GM21381 (cell line): ENCODE measurements at regions not wholly inside any gene's neighbourhood (a gene's known extent, or its start where the extent isn't known, plus 50 kb on each side); places are given as distances from the start of the nearest gene placed in this dataset.

Experiments
- ATAC-seq: cut with Tn5 transposase; IDR thresholded peaks from one replicate; pipeline ENCODE4 v1.9.1; 2021; ENCODE audit warnings: mild to moderate bottlenecking, moderate library complexity; ENCODE audit not compliant: unreplicated experiment

DNA sequence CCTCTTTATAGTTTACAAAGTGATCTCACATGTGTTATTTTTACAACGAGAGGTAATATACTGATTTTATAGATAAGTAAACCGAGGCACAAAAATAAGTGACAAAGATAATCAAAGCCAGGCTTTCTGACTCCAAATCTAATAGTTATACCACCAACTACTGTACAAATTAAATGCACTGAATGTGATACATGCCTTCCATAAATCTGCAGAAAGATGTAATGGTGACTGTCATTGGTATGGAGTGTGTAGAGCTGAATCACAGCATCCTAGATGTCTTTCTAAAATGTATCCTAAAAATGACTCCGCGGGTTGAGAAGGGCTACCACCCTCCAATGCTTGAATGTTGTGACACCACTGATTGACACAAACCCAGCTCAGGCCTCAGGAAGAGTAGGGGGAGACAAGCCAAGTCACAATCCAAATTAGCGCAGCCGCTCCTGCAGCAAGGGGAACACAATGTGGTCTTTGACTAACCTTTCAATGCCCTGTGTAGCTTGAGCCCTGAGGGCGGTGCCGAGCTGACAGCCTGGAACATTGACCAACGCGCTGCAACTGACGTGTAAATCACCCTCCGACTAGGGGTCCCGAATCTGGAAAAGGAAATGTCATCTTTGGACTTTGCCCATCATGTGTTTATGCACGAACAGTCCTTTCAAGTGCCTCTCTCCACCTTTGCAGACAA is 136.8 kb downstream of the OLIG3 start:
- no peak for ATAC-seq

DNA sequence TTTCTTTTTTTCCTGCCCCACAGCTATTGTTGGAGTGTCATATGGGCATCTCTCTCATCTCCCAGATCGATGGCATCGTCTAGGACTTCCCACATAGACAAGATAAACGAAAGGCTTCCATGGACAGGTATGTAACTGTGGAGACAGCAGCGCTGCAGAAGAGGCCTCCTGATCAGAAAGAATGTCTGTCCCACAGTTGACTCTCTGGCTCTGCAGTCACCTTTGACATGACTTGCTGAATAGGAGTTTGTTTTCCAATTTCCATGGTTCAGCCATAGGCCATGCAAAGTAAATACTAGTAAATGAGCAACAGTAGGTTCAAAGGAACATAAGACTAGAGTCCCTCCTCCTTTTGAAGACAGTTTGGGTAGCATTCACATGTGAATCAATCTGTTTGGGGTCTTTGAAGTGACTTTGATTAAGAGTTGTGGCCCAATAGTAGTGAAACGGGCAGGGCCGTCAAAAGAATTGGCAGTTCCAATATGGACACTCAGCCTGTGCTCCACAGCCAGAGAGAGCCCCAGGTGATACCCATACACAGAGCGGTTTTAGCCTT is 134.7 kb upstream of the IFNGR1 start:
- no peak for ATAC-seq

DNA sequence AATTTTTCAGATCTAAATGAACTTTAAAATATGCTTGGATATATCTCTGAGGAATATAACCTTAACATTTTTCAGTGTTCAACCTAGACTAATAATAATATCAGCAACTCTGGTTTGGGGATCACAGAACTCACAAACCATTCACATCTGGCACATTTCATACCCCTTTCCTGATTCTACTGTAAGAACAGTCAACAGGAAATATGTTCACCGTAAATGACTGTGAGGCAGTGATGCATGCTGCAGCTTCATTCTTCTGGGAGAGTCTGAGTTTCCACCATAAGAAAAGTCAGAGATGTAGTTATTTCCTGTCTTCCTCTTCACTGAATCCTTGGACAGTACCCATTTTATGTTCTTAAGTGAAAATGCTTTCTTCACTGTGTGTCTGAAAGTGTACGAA is 134.2 kb upstream of the IFNGR1 start:
- no peak for ATAC-seq

DNA sequence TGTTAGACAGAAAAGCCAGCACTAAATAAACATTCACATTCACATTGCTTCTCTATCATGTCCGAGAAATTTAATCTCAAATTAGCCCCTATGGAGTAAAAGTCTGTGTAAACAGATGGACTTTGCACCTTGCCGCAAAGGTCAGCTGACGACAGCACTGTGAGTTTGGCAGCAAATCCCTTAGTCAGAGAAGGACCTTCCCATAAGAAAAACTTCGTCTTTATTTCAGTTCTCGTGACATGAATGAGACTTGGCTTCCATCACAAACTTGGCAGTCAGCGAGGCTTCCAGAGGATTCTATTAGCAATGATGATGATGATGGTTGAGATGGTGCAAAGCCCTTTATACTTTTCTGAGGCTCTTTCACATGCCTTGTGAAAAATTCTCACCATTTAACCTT is 133.7 kb upstream of the IFNGR1 start:
- no peak for ATAC-seq

DNA sequence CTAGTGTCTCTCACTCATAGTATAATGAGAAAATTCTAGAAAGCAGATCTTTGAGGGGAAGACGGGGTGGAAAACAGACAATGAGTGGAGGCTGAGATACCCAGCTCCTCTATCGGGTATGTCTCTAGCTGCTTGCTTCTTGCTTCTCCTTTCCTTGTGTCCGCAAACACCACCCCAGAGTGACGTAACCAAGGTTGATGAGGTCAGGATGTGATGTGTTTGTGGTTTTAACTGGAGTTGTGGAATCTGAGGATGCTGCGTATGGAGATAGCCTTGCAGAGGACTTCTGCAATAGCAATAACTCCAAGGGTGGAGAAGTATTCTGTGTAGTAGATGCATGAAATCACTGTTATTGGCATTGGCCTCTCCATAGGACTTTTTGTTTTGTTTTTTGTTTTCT is 132.7 kb upstream of the IFNGR1 start:
- no peak for ATAC-seq

DNA sequence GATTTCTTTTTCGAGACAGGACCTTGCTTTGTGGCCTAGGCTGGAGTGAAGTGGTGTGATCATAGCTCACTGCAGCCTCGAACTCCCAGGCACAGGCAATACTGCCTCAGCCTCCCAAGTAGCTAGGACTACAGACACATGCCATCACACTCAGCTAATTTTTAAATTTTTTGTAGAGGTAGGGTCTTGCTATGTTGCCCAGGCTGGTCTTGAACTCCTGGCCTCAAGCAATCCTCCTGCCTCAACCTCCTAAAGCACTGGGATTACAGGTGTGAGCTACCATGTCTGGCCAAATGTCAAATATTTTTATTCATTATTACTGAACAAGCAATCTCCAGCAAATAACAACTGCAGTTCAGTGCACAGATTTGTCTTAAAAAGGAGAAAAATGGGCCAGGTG is 131.7 kb upstream of the IFNGR1 start:
- no peak for ATAC-seq

DNA sequence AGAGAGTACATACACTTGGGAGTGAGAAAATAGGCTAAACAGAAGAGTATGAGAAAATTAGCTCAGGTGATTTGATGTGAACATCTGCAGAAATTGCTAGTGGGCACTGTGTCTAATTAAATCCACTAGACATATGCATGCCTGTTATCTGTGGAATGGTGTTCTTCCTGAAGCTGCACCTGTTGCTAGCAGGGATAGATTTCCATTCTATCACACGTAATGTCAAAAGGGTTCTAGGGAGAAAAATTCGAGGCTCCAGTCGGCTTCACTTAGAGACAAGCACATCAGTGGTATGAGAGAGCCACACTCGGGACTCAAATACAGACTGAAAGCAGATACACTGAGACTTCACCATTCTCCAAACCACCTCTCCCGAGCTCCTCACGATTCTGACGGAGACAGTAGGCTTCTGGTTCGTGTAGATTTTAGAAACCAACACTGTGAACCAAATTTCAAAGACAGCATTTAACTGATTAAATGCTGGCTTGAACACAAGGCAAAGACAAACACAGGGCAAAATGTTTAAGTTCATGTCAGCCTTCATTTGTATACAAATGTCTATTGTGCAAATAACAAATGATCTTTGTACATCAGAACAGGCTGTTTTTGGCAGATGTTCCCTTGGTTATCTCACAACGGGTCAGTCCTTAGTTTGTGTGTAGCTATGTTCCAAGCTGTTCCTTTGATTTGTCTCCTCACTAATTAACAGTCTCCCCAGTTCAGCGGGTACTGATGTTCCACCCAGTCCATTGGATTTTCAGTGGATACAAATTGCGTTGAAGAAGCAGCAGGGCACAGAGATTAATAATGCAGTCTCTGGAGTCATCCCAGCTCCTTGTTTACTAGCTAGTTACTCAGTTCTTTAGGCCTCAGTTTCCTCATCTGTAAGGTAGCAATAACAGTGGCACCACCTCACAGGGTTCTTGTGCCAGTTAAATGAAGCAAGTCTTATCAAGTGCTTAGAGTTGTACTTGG is 131.0 kb upstream of the IFNGR1 start:
- ATAC-seq, result no peak

DNA sequence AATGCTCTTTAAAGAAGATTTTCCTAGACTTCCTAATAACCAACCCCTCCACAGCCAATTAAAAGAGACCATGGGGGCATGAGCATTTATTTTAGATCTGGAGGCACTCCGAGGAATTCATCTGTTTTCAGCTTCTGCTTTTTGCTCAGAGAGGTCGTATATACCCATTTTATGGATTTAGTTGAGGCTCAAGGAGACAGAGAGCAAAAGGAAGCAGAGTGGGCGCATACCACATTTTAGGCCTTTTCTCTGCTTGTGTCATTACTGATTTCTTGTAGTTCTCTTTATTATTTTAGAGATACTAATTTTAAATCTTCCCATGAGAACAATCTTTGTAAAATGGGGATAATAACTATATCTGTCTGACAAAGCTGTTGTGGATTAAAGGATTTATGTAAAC is 129.6 kb upstream of the IFNGR1 start:
- ATAC-seq, result no peak

DNA sequence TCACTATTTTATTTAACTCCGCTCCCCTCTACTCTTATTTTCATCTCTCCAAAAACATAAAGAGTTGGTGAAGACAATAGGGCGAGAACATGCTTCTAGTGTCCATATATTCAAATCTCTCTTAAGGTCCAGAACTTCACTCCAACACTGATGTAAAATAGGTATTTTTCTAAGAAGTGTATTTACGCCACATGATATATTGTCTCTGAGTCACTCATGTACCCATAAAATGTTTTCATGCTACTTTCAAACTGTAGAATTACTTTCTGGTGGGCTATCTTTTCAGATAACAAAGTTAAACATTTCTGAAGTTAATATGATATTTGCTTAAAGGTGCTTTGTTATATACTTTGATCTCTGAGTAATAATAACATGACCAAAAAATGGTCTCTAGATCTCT is 124.1 kb upstream of the IFNGR1 start:
- no peak for ATAC-seq

DNA sequence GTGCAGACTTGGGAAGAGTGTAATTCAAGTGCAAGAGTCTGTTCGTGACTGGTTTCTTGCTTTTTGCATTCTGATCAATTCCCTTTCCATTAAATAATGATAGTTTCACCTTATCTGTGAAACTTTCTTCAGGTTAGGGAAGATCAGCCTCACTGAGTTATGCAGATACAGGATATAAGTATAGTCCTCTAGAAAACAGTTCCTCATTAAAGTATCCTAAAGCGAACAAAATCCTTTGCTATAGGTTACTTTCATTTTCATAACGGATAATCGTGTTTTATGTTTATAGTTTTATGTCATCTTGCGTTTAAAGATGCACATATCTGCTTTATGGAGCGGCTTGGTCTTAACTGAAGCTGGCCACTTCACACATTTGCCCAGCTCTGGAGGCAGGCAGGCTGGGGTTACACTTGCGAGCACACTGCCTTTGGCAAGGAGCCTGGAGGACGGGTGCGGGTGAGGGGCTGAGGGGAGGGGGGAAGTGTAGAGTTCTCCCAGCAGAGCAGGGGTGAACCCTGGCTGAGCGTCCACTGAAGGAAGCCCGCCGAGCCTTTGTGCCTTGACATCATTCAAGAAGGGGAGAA is 123.5 kb upstream of the IFNGR1 start:
- ATAC-seq, result no peak

DNA sequence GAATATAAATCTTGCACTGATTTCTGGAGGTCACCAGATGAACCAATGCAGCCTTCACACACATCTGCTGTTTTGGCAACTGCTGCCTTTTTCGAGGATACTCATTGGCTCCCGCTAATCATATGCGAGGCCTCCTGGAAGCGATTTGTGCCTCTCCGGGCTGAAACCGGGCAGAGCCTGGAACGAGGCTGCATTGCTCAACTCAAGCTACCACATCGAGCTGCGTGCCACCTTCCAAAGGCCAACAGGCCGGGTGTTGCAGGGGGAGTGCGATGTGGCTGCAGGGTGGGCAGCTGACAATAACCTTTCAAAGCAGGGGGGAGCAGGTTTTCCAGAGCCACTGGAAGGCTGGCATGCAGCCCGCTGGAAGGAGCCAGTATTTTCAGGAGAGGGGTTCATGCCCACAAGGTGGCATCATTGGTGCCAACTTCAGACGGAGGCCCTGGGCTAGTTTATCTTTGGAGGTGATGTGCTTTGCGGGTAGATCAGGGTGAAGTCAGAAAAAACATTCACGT is 122.6 kb upstream of the IFNGR1 start:
- no peak for ATAC-seq

DNA sequence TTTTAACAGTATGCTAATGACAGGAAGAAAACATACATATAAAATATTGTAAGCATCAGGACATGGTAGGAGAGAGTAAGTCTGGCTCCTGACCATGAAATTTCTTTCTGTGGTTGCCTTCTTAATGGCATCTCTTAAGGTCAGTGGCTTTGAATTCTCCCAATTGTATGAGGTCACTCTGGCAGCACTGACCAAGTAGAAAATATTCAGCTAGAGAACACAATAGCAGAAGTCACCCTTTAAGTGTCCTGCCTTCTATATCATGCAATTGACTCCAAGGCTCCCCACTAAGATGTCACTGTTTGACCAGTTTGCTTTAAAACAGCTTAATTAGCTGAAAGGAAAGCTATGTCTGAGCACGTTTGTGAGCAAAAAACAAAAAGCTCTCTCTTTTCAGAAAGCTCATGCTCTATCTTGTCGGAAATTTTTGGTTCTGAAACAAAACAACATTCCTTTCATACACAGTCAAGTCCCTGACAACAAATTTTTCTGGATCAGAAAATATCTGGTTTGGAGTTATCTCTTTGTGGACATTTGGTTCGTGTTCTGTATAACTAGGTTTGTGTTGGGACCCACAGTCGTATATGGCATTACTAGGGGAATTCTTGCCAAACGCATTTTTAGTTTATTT is 120.9 kb upstream of the IFNGR1 start:
- ATAC-seq, result no peak

DNA sequence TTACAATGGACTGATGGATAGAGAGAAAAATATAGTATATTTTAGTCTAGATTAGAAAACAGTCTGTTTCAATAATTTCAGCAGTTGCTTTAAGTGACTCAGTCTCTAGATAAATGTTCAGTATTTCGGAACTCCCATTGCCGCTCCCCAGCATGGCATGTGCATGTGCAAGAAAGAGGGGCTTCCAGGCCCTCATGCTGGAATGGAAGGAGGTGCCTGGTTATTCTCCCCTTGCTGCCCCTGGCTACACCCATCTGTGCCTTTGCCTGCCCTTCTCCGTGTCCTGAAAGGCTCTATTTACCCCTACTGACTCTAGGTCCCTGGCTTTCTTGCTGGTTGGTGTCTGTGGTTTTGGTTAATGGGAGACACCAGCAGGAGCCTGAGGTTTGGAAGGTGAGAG is 115.7 kb upstream of the IFNGR1 start:
- no peak for ATAC-seq

DNA sequence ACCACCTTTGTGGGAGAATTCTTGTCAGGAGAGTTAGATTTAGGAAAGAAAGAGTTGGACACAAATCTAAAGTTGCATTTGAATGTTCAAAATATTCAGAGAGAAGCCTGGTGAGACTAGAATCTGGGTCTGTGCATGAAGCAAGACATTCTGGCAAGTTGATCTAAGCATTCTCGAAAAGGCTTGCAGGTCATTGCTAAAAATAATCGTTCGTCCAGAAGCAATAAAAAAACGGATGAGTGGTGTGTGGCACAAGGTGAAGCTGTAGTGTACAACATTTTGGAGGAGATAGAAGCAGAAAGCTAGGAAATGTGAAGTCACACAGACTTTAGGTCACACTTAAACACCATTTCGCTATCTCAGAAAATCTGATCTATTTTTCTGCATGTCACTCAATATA is 114.9 kb upstream of the IFNGR1 start:
- no peak for ATAC-seq

DNA sequence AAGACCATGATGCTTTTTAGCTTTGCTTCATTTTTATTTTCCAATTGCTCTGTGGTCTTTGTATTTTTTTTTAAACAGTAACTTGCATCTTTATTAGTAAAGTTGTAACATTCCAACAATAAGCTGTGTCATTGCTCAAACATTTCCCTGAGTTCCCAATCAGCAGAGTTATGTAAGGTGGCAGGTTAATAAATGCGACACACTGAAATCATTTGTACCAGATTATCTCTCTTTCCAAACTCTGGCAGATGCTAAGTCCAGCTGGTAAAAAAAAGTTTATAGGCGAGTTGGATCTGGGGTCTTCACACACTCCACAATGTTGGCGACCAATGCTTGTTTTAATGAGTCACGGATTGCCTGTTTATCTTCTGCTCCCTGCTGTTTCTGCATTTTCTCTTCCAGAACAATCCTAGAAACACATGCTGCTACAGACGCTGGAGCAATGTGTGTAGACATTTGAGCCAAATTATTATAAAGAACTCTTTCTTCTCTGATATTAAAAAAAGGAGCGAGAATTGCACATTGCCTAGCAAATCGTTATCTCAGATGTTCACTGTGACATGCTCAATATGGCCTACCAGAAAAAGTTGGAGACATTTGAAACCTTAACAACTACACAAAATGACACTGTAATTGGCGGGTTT is 113.6 kb upstream of the IFNGR1 start:
- no peak for ATAC-seq

DNA sequence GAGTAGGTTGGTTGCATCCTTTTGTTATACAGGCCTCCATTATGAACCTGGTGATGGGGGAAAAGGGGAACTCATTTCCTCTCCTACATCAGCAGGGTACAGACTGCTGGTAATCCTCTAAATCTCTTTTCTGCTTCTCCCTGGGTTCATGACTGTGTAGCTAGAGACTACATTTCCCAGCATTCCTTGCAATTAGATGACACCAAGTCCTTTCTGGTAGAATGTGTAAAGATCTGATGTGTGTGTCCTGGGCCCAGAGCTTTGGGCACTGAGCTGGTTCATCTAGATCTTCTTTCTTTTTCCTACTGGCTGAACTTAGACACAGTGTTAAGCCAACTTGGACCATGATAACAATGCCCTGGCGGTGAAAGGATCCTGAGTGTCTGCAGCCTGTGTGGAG is 104.7 kb upstream of the IFNGR1 start:
- no peak for ATAC-seq

DNA sequence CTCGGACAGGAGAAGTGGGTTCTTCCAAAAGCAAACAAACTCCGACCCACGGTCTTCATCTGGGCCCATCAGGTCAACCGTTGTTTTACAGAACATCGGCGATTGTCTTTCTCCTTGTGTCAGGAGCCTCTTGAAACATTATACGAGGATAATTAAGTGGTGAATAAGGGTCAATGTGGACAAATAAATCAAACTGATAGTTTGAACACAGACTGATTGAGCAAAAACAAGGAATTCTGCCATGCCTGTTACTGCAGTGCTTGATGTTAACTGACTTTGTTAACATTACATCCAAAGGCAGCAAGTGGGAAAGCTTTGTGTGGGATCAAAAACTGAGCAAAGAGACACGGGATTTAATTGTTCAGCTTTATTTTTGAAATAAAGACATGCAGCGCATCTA is 101.1 kb upstream of the IFNGR1 start:
- no peak for ATAC-seq

DNA sequence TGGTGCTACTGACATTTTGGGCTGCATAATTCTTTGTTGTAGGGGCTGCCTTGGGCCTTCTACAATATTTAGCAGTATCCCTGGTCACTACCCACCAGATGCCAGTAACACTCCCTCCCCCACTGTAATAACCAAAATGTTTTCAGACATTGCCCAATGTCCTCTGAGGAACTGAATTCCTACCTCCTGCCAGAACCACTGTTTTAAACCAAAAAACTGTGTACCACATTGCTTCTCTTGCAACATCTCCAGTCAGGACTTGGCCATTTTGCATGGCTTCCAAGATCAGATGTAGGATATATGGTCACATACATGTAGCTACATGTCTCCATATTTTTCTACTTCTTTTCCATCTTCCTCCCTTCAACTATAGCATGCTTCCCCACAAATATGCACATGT is 97.4 kb upstream of the IFNGR1 start:
- no peak for ATAC-seq

DNA sequence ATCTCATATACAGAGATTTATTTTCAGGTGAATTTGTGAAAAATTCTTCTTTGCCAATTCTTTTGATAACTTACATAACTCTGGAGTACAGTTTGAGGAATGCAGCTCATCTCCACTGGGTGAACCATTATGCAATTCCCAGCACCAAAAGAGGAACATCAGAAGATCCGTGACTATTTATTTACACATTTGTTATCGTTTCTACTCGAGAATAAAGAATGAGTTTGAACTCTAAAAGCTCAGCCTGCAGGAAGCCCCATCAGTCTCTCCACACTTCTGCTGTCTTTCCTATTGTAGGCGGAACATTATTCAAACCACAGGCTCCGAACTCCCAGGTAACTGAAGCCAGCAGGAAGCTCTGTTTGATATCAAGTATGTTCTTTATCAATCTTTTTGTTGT is 95.9 kb upstream of the IFNGR1 start:
- ATAC-seq, result no peak
